Frontal cortex (tissue), 3 donors: ENCODE measurements at regions not wholly inside any gene's neighbourhood (a gene's known extent, or its start where the extent isn't known, plus 50 kb on each side); places are given as distances from the start of the nearest gene placed in this dataset.

Experiments
- DNase-seq, 2 donors: peaks; one replicate each; pipeline ENCODE4 v3.0.0; 2012; ENCODE audit warnings: low spot score in 2 of 2
- FAIRE-seq: peaks from 2 replicates; lab custom pipeline; 2012; peaks lifted over from hg19 to GRCh38; lab: Jason Lieb, UNC
- donor health status: control.
- donor health status: control.
- donor health status: control.

DNA sequence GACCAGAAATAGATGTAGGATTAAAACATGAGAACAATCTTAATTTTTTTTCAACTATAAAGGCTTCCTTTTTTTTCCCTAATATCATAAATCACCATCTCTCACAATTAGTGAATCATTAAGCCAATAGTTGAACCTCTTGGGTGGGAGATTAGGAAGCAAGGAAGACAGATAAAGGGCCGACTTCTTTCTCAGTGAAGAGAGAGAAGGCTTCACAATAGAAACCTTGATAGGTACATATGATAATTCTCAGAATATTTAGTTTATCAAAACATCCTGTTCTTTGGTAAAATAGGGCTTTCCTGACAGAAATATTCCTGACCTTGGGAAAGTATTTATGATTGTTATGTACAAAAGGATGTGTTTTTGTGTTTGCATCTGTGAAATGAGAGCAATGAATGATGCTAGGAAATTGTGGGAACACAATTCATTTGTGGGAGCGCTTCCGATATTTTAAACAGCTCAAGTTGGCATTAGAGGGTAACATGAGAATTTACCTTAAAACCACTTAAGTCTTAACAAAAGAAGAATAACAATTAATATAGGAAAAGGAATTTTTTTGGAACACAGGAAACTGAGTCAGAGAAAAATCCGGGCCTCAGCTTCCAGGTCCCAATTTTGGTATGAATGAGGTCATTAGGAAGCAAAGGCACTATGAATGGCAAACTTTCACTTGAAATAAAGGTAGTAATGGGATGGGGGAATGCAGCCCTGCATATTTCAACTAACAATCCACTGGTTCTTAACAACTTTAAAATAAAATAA is 263.2 kb upstream of the TGFBR2 start:
- FAIRE-seq, result no peak

DNA sequence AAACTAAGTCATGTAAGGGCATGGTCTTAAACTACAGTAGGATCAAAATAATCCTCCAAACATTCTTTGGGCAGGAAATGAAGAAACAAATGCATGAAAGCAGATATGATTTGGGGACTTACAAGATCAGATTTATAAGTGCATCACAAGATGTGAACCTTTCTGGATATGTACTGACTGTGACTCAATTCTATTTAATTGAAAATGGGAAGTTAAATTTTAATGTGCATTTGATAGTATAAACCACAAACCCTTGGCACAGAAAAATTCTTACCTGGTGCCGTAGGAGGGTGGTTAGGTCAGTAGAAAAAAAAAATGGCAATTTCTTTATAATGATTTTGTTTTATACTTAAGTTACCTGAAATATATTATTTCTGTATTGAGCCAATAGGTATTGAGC is 262.5 kb upstream of the TGFBR2 start:
- FAIRE-seq, result no peak

More for the DNA sequence above, 263.2 kb upstream of the TGFBR2 start:
- no peak for DNase-seq

DNA sequence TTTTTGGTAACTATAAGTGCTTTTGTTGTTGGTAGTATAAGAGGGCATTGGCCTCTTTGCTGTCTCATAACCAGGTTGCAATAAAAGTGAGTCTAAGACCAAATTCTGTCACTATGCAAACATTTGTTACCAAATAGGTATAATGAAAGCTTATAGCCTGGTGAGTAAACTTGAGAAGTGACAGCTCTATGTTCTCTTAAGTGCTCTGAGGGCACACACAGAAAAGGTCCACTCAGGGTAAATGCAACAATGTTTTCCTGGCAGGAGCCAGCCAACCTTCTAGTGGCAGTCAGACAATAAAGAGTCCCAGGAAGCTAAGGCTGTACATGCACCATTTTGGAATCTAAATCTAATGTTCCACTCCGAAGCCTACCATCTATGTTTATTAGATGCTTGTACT is 262.1 kb upstream of the TGFBR2 start:
- no peak for FAIRE-seq

More for the DNA sequence above, 262.5 kb upstream of the TGFBR2 start:
- DNase-seq, result no peak

DNA sequence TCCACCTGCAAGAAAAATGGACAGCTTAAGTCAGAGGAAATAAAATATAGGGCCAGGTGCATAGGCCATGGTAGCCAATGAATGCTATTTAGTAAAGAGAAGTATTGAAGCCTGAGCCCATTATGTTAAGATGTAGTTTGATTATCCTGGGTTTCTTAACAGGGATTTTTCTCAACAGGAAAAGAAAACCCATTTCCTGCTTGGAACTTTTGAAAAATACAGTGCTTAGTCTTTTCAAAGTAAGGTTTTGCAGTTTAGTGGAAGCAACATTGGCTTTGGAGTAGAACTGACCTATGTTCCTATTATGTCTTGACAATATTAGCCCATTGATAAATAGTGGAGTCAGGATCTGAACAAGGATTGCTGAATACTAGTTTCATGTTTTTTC is 259.5 kb upstream of the TGFBR2 start:
- no peak for FAIRE-seq
- no peak for DNase-seq

More for the DNA sequence above, 262.1 kb upstream of the TGFBR2 start:
- DNase-seq, result no peak

DNA sequence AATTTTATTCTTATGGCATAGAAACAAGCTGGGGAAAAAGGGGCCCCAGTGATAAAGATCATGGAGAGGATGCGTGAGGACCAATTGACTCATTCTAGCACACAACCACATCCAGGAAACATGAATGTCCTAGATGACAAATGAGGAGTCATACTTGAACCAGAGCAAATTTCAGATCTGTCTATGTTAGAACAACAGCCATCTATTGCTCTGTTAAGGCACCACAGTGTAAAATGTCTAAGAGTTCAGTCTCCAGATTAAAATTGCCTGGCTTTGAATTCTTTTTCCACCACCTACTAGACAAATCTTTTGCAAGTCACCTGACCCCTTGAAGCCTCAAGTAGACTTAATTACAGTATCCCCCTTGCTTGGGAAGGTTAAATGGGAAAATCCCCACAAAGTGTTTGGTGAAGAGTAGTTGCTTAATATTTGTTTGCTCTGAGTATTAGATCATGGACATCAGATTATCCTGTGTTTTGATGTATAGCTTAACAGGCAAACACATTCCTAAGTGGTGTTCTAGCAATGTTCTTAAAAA is 258.7 kb upstream of the TGFBR2 start:
- DNase-seq (no peak), FAIRE-seq (no peak)

DNA sequence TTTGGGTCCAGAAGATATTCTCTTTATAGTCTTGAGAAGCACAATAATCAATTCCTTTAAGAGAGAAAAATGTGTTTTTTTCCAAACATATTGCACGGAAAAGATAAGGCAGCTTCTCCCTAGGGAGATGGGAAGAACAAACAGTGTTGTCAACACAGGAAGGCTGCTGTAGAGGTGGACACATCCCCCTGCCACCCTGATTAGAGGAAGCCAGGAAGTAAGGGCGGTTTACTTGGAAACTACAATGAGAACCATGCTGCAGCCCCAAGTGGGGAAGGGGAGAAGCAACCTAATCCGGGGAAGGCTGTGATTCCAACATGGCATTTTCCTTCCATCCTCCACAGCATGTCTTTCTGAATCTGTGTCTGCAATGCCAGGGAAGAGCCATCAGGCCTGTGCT is 256.9 kb upstream of the TGFBR2 start:
- no peak for DNase-seq
- no peak for FAIRE-seq

DNA sequence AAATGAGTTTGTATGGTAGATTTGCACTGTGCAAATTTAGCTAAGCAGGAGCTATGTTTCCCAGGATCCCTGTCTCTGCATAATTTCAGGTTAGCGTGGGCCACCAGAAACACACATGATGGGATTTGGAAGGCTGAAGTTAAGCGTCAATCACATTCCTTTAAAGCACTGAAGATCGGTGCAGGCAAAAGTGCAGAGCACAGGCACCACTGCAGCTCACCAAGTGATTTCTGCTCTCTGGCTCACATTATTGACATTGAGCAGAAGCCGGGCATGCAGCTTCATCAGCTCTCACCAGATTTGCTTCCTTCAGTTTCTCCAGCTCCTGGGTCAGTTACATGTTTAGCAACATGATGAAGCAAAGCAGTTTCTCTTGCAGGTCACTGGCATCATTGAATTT is 256.4 kb upstream of the TGFBR2 start:
- FAIRE-seq, result no peak
- DNase-seq, result no peak

DNA sequence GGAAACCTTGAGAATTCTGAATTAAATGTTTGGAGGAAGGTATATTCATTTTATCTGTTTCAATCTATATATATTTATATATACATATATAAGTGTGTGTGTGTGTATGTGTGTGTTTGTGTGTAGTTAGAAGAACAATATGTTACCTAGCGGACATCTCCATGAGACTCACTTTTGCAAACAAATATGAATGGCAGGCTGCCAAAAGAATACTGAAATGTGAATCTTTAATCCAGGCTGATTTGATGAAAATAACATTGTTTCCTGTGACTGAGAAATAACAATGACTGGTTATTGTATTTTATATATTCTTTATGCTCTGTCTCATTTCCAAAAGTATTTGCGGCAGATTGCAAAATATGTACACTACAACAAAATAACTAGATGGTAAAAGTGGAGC is 255.5 kb upstream of the TGFBR2 start:
- no peak for FAIRE-seq

DNA sequence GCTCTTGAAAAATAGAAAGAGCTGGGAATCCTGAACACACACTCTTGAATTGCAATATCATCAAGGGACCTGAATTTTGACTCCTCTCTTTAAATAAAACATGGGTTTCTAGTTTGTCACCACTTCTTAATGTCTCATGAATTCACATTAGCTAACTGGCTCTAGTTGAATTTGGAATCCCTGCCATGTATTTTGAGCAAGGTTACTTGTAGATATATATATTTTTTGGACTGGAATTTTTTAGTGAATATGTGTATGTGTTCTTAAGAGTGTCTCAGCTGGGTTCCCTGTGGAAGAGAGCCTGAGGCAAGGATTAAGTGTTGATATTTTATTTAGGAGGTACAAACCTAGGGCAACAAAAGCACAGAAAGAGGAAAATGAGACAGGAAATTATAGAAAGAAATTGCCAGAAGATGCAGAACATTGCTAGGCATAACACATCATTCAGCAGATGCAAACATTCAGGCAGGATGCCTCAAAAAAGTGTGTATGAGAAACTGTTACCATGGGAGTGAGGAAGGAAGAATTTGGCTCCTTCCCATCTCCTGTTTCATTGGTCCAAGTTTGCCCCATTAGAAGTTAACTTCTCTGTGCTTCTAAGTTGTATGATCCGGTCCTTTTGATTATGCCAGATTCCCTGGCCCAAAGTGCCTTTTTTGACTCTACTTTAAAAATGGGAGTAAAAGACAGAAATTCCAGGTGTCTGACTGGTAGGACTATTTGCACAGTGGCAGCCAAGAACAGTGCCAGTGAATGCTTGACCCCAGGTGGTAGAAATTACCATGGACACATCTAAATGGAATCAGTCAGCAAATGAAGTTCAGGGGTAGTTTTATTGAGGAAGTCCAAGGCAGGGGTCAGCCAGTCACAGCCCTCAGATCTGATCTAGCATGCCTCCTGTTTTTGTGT is 253.7 kb upstream of the TGFBR2 start:
- no peak for FAIRE-seq
- no peak for DNase-seq

More for the DNA sequence above, 255.5 kb upstream of the TGFBR2 start:
- no peak for DNase-seq

DNA sequence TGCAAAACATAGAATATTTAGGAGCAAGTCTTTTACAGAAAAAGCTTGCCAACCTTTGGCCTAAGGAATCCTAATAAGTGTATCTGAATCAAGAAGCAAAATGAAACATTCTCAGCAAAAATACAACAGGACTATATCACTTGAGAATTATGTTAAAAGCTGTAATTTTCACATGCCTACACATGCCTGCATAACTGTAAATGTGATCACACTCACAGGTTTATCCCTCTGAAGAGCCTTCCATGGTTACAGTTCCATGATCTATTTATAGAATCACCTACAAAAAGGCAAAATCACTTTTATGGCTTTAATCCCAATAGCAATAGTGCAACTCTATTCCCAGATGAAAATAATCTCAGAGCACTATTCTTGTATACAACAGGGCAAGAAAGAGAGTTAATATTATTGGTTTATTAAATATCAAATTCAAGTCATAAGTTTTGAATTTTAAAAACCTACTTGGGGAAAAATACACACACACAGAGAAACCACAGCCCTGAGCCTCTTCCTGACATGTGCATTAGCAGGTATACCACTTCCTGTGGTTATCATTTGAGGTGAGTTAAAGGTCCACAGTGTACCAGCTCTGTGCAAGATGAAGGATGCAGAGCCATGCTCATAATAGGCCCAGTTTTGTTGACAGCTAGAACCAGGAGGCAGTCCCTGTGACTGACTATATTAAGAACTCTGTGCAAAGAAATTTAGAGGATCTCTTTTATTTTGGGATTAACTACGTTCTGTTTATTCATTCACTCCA is 252.5 kb upstream of the TGFBR2 start:
- FAIRE-seq (no peak), DNase-seq (no peak)

DNA sequence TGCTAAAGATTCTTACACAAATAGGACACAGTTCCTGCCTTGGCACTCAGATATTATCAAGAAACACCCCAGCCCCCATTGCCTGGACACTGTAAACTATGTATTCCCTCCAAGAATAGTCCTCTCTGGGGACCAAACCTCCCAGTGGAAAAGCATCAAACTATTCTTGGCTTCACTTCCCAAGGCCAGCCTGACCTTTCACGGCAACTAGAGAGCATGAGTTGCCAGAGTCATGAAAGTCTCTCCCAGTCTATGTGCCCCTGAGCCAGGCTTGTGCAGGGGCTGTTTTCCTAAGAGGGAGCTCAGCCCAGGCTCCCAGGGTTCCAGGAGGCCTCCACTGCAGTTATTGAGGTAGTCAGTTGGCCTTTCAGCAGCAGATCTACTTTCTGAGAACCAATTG is 251.9 kb upstream of the TGFBR2 start:
- no peak for FAIRE-seq
- DNase-seq, result no peak

DNA sequence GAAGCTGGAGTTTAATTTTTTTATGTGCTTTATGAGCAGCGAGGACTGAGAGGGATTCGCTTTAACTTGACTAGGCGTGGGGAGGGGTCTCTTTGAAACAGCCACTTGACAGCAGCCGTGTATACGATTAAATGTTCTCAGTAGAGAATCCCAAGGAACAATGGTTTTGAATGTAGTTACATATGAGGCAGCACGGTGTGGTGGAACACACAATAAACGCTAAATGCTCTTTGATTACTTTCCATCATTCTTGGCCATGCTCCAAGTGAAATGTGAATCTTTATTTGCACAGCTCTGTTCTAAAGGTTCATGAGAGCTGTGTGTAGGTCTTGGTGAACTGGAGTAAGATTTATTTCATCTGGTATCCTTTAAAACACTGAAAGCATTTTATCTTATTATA is 251.4 kb upstream of the TGFBR2 start:
- no peak for FAIRE-seq
- DNase-seq, result no peak

DNA sequence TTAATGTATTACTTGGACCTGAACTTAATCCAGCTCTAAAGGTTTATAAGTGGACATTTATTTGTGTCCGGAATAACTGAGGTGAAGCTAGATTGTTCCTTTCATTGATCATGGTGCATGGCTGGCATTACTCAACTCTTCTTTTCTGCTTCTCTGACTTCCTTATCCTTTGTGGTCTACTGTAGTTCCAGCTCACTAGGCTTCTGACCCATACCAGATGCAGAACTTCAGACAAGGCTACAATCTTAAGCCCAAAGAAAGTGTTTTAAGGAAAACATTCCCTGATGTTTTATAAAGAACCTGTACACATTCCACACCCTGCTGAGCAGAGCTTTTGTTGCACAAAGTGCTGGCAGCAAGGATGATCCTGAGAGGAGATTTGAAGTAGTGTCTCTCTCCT is 250.8 kb upstream of the TGFBR2 start:
- FAIRE-seq (no peak), DNase-seq (no peak)

DNA sequence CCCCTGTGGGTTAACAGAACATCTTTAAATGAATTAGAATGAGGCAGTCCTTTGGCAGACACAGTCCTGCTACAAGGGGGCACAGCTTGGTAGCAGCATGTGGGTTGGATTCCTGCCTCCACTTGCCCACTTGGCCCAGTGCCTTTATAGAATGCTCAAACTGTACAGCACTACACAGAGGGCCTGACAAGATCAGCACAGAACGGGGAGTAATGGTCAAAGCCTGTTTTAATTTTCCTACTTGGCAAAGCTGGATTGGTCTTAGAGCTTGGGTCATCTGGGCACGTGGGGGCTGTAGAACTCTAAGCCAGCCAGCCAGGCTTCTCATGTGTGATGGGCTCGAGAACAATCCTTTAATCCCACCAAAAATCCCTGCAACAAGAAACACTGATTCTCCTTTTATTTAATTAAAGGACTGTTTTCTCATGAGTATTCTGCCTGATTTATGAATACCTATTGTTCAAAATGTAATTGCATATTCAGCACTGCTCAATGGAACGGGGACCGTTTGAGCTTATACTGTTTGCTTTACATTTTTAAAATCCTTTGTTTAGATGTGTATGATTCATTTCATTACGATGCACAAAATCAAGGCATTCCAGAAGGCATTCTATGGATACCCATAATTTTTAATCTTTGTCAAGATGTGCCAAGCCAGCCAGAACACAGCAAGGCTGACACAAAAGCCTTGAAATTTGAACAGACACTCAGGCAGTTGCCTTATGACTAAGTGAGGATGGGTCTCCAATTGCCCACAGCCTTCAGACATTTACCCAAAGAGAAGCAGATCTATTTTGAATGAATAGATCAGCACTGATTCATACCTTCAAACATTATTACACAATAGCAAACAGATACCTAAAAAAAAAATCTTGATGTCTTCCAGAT is 249.3 kb upstream of the TGFBR2 start:
- DNase-seq, result no peak
- no peak for FAIRE-seq

DNA sequence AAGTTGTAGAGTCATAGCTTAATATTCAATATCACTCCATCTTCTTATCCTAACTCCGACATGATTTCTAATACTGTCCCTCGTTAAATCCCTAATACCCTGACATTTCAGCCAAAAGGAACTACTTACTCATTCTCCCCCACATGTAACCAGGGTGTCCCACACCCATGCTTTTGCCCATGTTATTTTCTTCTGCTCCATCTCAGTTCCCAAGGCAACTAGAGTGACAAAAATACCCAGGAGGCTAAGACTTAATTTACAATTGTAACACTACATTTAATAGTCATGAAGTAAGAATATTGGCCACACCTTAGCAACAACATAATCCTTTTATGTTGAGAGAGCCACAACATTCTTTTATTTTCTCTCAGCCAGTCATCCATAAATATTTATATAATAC is 248.5 kb upstream of the TGFBR2 start:
- FAIRE-seq, result no peak

DNA sequence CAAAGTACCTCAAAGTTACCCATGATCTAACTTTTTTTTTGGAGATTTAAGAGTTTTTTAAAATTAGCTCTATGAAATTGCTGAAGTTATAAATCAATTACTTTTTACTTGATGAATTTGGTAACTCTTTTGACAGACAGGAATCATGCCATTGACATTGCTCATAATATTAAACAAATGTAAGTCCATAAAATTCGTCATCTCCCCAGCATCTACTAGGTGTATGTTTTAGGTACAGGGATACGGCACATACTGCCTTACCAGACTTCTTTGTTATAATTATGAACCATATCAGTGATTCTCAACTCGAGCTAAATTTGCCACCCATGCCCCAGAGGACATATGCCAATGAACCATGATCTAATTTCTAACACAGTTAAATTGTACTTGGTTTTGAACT is 247.5 kb upstream of the TGFBR2 start:
- FAIRE-seq, result no peak
- no peak for DNase-seq

More for the DNA sequence above, 248.5 kb upstream of the TGFBR2 start:
- no peak for DNase-seq

DNA sequence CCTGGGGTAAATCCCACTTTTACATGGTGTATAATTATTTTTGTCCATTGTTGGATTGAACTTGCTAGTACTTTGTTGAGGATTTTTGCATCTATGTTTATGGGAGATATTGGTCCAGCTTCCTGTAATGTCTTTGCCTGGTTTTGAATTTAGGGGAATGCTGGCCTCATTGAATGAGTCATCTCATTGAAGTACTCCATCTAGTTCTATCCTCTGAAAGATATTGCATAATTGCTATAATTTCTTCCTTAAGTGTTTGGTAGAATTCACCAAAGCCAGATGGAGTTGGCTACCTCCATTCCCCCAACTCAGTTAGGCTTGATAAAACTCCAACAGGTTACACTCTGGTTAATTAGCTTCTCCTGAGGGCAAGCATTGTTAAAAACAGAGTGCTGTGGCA is 237.4 kb upstream of the TGFBR2 start:
- DNase-seq, result no peak
- no peak for FAIRE-seq

DNA sequence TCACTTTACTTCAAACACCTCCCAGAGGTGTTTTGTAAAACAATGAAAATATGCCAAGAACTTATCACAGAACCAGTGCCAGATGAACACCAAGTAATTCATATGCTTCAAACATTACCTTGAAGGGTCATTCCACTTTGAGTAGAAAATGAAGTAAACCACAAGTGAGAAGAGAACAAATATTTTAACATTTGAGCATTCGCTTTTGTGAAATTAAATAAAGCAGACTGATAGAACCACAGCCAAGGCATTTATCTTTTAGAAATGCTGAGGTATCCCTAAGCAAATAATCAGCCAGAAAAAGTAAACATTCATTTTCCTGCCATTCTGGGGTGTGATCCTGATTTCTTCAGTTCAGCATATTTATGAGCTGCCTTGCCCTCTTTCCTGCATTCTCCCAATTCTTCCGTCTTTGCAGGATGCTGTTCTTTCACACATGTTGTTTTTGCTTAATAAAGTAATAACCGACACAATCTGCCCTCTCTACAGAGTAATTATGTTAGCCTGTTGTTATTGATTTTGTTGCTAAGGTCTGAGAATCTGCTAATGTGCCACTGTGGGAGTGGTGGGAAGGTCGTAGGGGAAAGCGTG is 235.6 kb upstream of the TGFBR2 start:
- DNase-seq (no peak), FAIRE-seq (no peak)

DNA sequence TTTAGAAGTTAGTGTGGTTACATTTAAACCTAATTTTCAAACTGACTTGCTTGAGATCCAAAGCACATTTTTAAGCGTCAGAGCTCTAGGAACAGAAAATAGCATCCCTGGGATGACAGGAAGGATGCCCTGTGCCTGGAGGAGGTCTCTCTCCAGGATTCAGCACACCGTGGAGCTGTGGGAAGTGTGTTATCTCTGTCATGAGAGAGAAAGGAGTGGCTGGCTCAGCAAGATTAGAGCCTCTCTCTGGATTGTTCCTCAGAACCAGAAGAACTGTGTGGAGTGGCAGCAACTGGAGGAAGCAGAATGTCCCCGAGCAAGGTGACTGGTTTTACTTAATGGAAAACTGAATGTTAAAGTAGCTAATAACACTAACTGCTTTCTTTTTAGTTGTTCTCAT is 233.6 kb upstream of the TGFBR2 start:
- no peak for FAIRE-seq
- no peak for DNase-seq
